HG02759 (cell line): ENCODE measurements at regions not wholly inside any gene's neighbourhood (a gene's known extent, or its start where the extent isn't known, plus 50 kb on each side); places are given as distances from the start of the nearest gene placed in this dataset.
"Not testable (repeated sequence)": the region's sequence is repeated elsewhere in the genome, so short reads cannot be mapped to it uniquely, and the experiment has no call there.

ENCODE experiments used
- ATAC-seq: cut with Tn5 transposase; IDR thresholded peaks from one replicate; pipeline ENCODE4 v1.9.1; 2021; ENCODE audit warnings: mild to moderate bottlenecking, moderate library complexity; ENCODE audit not compliant: unreplicated experiment

DNA sequence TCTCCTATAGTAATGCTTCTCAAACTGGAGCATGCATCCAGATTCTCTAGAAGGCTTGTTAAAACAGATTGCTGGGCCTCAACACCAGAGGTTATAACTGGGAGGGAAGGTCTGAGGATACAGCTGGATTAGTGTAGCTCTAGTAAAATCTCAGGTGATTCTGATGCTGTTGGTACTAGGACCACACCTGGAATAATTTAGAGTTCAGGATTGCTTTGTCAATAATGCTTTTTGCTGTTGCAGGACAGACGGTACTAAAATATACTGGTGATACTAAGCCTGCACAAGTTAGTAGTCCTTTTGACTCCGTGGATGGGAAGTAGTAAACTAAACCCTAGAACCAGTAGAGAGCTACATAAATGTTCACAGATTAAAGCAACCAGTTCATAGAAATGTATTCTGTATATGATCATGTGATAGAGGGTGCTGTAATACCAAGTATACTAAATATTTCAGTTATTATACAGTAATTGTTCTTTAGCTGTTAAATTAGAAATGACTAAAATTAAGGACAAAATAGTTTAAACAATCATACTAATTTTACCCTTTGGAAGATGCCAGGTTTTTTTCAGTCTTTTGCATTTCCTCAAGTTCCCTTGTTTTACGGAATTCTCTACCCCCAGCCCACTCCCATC lies 258.2 kb upstream of the STARD13 start:
- ATAC-seq: no peak

GRCh38 chr13:33544308-33544707 lies 258.8 kb upstream of the STARD13 start:
- no peak for ATAC-seq

DNA sequence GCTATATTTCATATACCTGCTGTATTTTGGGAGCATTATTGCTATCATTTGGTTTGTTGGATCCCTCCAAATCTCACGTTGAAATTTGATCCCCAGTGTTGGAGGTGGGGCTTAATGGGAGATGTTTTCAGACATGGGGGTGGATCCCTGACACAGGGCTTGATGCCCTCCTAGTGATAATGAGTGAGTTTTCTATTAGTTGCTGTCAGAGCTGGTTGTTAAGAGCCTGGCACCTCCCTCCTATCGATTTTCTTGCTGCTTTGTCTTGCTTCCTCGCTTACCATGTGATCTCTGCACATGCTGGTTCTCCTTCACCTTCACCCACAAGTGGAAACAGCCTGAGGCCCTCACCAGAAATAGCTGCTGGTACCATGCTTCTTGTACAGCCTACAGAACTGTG lies 259.9 kb upstream of the STARD13 start:
- no peak for ATAC-seq

- no peak for ATAC-seq
These were observed 261.5 kb upstream of the STARD13 start for GRCh38 chr13:33547035-33547434.

DNA sequence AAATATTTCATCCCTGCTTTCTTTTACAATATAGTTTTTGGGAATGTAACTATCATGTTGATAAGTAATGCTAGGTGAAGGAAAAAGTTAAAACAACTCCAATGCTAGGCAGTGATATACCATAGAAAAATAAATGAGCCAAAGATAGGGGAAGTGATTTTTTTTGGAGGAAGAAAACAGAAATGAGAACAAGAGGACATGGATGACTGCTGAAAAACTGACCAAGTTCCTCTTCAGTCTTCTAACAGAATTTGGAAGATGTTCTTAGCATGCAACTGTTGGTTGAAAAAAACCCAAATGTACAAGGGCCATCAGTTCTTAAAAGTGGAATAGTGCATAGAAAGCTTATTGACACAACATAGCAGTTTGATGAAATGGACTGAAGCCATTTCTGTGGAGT lies 262.5 kb upstream of the STARD13 start:
- peak; percentile 34 for ATAC-seq

DNA sequence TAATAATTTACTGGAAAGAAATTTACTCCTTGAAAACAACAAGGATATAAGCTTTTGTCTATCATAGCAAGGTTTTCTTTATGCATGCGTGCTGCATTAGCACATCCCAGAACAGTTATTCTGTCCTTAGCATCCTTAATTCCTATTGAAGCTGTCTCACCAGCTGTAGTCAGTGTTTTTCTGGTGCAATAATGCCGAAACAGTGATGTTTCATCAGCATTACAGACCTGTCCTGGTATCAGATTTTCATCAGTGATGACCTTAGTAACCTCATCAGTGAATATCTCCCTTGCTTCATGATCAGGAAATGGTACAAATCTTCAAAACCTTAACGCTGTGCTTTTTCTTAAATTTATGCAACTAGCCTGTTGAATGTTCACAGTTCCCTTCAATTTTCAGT lies 264.7 kb upstream of the STARD13 start:
- ATAC-seq: no peak

- peak; percentile 39 for ATAC-seq
These were observed 265.3 kb upstream of the STARD13 start for GRCh38 chr13:33550885-33551284.

DNA sequence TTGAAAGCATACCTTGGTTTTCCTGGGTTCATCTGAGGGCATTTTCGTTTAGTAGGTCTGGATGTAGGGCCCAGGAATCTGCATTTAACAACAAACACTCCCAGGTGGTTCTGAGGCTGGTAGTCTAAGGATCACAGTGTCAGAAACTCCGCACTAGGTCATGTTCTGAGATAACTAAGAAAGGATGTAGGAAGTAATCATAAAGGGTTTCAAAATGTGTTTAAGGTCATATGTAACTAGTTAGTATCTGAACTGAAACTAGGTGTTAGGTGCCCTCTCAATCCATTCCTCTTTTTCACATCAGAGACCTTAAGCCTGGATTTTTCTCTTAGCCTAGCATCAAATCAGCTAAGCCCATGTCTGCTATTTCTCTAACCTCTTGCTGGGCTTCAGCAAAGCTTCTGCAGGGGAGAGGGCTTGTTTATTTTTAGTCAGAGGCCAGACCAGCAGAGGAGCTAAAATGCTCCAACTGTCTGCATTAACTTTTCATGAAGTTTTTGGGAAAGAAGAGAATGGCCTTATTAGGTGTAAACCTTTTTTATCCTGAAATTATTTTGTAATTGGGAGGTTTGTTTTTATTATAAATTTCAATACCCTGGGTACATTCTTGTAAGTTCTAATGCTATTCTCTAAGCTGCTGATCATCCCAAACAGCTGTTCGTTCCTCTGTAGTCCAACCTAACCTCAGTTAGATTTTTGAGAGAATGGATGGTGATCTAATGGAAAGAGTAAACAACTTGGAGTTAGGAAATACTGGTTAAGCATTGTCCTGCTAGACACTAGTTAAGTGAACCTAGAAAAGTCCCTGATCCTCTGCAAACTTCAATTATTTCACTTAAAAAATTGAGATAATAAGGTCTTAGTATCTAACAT lies 262.8 kb upstream of the RFC3 start:
- peak; percentile 83 for ATAC-seq

DNA sequence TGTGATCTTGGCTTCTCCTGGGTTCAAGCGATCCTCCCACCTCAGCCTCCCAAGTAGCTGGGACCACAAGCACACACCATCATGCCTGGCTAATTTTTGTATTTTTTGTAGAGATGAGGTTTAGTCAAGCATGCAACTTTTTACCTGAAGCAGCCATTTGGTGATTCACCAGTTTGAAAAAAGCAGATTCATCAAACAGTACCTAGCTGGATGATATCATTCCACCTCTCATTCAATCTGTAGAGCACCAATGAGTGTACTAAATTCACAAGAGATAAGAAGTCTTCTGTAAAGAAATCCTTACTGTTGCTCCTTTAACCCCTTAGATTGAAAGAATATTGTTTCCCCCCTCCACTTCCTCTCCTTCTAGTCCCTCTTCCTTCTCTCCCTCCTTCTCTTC lies 261.1 kb upstream of the RFC3 start:
- ATAC-seq: no peak

DNA sequence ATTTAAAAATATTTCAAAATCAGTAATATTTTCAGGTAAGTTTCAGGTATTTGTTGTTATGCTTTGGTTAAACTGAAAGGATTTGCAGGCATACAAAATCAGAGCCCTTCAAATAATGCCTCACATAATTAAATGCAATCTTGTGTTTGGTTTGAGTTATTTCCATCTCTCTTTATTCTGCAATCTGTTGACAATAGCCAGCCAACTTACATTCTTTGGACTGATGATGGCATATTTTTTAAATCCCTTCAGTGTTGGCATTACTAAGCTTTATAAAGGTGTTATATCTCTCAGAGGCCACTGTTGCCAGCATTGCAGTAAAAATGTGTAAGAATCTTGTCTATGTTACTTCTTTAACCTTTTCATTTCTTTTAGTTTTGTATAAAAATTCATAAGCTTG lies 257.2 kb upstream of the RFC3 start:
- no peak for ATAC-seq

DNA sequence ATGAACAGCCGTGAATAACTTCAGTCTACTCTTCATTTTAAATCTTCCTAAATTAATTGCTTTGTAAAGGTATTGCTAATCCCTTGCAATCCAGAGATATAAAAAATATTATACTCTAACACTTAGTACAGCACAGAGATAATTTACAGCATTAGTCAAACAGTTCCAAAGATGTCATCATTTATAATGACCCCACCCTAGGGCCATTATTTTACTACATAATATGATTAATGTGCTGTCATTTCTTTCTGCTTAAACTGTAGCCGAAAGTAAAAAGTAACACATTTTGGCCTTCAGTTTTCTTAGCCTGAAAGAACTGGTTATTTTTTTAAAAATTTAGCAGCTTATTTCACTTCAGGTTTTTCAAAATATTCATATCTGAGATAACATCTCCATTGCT lies 256.3 kb upstream of the RFC3 start:
- no peak for ATAC-seq

DNA sequence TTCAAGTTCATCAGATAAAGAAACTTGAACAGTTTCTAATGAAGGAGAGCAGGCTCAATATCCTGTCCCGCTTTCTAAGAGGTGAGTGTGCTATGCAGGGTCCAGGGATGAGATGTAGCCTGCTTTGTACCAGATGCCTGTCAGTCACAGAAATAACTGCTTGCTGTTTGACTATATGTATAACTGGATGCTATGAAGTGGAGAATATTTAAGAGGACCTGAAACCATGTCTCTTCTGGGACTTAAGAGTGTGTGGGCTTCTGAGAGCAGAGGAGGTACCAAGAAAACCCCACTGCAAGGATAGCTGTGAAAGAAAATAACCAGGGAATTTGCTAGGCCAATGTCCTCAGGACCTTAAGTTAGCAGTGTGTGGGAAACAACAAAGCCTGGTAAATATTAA lies 246.3 kb upstream of the RFC3 start:
- ATAC-seq: peak; percentile 92

GRCh38 chr13:33572322-33572721 lies 245.6 kb upstream of the RFC3 start:
- not testable (repeated sequence) for ATAC-seq

GRCh38 chr13:33575378-33575777 lies 242.6 kb upstream of the RFC3 start:
- peak; percentile 32 for ATAC-seq

DNA sequence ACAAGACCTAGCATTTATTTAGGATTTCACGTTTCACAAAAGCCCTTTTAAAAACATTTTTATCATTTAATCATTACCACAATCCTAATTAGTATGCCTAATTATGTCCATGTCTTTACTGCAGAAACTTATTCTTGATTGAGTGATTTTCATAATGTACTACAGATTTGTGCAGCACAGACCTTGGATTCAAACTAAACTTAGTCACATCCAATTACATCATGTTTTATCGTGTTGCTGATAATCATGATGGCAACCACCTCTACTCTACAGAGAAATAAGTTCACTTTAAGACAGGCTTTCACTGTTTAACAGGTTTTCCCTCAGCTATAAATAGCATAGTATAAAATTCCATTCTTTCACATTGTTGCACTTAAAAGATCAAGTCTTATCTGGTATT lies 240.9 kb upstream of the RFC3 start:
- ATAC-seq: no peak

GRCh38 chr13:33578786-33579185 lies 239.2 kb upstream of the RFC3 start:
- no peak for ATAC-seq

- ATAC-seq: no peak
These were observed 235.8 kb upstream of the RFC3 start for GRCh38 chr13:33582121-33582520.

- no peak for ATAC-seq
These were observed 234.6 kb upstream of the RFC3 start for GRCh38 chr13:33583398-33583797.

DNA sequence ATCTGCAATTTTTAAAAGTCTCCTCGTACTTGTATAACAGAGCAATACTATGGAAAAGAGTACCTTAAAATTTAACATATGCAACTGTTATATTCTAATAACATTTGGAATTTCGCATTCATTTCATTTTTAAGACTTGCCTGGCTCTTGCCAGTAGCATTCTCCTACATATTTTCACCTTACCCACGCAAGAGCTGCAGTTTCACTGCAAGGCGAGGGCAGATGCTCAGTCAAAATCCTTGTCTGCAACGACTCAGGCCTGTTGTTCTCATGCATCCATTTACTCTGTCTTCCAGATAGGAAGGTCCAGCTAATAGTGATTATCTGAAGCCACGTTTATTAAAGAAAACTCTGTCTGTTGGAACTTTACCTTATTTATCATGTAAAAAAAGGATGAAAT lies 227.0 kb upstream of the RFC3 start:
- no peak for ATAC-seq

- no peak for ATAC-seq
These were observed 211.3 kb upstream of the RFC3 start for GRCh38 chr13:33606692-33607091.

GRCh38 chr13:33610438-33611120 lies 207.4 kb upstream of the RFC3 start:
- no peak for ATAC-seq
